Gastrocnemius medialis (tissue), 4 donors: ENCODE measurements at regions not wholly inside any gene's neighbourhood (a gene's known extent, or its start where the extent isn't known, plus 50 kb on each side); places are given as distances from the start of the nearest gene placed in this dataset.

Experiments used
- ATAC-seq, 2 donors: fragments of 150-250 bp; one replicate each; pipeline ENCODE4 v1.9.1; 2016
- DNase-seq, 2 donors: peaks; one replicate each; pipeline ENCODE4 v3.0.0-alpha.2; 2019
- H3K27ac ChIP-seq, 4 donors: fragments of 200-600 bp; sonication (generic); 1 replicate in 1 of 4; 2 replicates in 3 of 4; pipeline ENCODE4 v1.5.1; 2016 to 2018; ENCODE audit warnings: mild to moderate bottlenecking in 2 of 4, moderate library complexity in 1 of 4
- H3K27me3 ChIP-seq, 3 donors: fragments of 200-600 bp; sonication (generic) in 2 of 3; 1 replicate in 1 of 3; 2 replicates in 2 of 3; pipeline versions ENCODE4 v1.5.1 to v1.6.0; 2016 to 2019; ENCODE audit warnings: mild to moderate bottlenecking in 1 of 3, moderate library complexity in 1 of 3
- H3K36me3 ChIP-seq, 2 donors: fragments of 200-600 bp; sonication (generic) in 1 of 2; one replicate each; pipeline ENCODE4 v1.5.1; 2017 to 2018
- H3K4me1 ChIP-seq, 2 donors: fragments of 200-600 bp; sonication (generic) in 1 of 2; one replicate each; pipeline ENCODE4 v1.5.1; 2016 to 2017; ENCODE audit warnings: mild to moderate bottlenecking in 2 of 2
- H3K4me3 ChIP-seq, 4 donors: fragments of 200-600 bp; sonication (generic) in 3 of 4; 1 replicate in 1 of 4; 2 replicates in 3 of 4; pipeline ENCODE4 v1.5.1; 2016 to 2019; ENCODE audit warnings: mild to moderate bottlenecking in 2 of 4
- H3K9me3 ChIP-seq, 3 donors: fragments of 200-600 bp; sonication (generic) in 2 of 3; 1 replicate in 1 of 3; 2 replicates in 2 of 3; pipeline ENCODE4 v1.5.1; 2016 to 2019
- CTCF ChIP-seq, 5 experiments: fragments of 450-650 bp in 3 of 5; fragments of 200-600 bp in 2 of 5; sonication (generic) in 2 of 5; IDR thresholded peaks in 4 of 5; conservative IDR thresholded peaks in 1 of 5; 1 replicate in 4 of 5; 2 replicates in 1 of 5; pipeline ENCODE4 v1.5.1; 2016 to 2019; ENCODE audit warnings: antibody characterized with exemption in 5 of 5, mild to moderate bottlenecking in 3 of 5, moderate library complexity in 3 of 5
- POLR2A ChIP-seq, 2 donors: fragments of 450-650 bp; IDR thresholded peaks; one replicate each; pipeline ENCODE4 v1.6.1; 2017; ENCODE audit warnings: antibody characterized with exemption in 2 of 2, mild to moderate bottlenecking in 2 of 2, moderate library complexity in 2 of 2
- in situ Hi-C, 4 donors: fragments of 200-750 bp; cut with MboI; loops; one replicate each; pipeline versions ENCODE4 v1.15.0 to v1.8.0; 2017; ENCODE audit warnings: low sequenced_read_pairs in 4 of 4
- intact Hi-C: fragments of 100-400 bp; cut with DNase I; formaldehyde crosslinking; loops from one replicate; pipeline ENCODE4 v1.15.1; 2023; ENCODE audit warnings: low total_unique reads

DNA sequence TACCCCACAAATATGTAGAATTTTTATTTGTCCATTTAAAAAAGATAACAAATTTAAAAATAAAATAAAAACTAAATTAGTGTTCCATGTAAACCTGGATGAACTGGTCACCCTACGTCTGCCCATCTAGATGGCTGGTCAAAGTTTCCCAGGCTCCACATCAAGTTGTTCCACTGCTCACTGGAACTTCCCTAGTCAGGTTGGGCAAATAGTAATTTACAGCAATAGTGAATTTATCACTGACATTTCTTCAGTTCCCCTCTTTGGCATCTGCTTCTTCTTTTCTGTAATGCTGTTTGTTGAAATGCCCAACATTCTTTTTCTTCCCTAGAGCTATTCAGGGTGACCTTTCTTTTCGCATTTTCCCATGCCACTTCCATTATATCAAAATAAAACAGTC, 272.7 kb upstream of the BTG1 start:
- H3K4me3 ChIP-seq: no peak overlapping the region
- TF ChIP-seq CTCF (IDR thresholded peaks at IDR 0.05 in 4 of 5, conservative IDR thresholded peaks at IDR 0.05 in 1 of 5) (no peak), POLR2A (IDR thresholded peaks at IDR 0.05) (no peak)
- no peak overlapping the region for H3K27ac ChIP-seq
- intact Hi-C loops (no loop called here), in situ Hi-C loops (no loop called here)
- H3K4me1 ChIP-seq: peaks cover 0 to 12% of the 10 kb centered on the region in 2 donors
- DNase-seq: no peak
- no peaks in the 10 kb centered on the region for H3K9me3 ChIP-seq
- H3K36me3 ChIP-seq: no peaks in the 10 kb centered on the region
- H3K27me3 ChIP-seq: no peaks in the 10 kb centered on the region
- ATAC-seq: no peak

DNA sequence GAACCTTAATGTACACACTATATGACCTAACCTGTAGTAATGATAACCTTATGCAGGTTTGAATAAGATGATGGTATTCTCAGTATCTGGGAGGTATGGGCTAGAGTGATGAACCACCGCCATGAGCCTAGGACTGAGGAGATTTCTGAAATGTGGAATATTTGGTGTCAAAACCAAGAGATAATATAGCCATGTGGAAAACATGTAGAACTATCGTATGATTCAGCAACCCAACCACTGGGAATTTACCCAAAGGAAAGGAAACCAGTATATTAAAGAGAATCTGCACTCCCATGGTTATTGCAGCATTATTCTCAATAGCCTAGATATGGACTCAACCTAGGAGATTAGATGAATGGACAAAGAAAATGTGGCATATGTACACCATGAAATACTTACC, 271.7 kb upstream of the BTG1 start:
- Histone ChIP-seq H3K27ac (no peak overlapping the region), H3K4me3 (no peak overlapping the region), H3K4me1 (peaks cover 0 to 19% of the 10 kb centered on the region in 2 donors), H3K9me3 (no peaks in the 10 kb centered on the region), H3K36me3 (no peaks in the 10 kb centered on the region), H3K27me3 (no peaks in the 10 kb centered on the region)
- intact Hi-C loops (no loop called here), in situ Hi-C loops (no loop called here)
- ATAC-seq (no peak), DNase-seq (no peak)
- TF ChIP-seq POLR2A (IDR thresholded peaks at IDR 0.05) (no peak), CTCF (IDR thresholded peaks at IDR 0.05 in 4 of 5, conservative IDR thresholded peaks at IDR 0.05 in 1 of 5) (no peak)

GRCh38 chr12:92416385-92416812, 270.8 kb upstream of the BTG1 start:
- H3K27ac ChIP-seq: no peak overlapping the region
- no peak for ATAC-seq

DNA sequence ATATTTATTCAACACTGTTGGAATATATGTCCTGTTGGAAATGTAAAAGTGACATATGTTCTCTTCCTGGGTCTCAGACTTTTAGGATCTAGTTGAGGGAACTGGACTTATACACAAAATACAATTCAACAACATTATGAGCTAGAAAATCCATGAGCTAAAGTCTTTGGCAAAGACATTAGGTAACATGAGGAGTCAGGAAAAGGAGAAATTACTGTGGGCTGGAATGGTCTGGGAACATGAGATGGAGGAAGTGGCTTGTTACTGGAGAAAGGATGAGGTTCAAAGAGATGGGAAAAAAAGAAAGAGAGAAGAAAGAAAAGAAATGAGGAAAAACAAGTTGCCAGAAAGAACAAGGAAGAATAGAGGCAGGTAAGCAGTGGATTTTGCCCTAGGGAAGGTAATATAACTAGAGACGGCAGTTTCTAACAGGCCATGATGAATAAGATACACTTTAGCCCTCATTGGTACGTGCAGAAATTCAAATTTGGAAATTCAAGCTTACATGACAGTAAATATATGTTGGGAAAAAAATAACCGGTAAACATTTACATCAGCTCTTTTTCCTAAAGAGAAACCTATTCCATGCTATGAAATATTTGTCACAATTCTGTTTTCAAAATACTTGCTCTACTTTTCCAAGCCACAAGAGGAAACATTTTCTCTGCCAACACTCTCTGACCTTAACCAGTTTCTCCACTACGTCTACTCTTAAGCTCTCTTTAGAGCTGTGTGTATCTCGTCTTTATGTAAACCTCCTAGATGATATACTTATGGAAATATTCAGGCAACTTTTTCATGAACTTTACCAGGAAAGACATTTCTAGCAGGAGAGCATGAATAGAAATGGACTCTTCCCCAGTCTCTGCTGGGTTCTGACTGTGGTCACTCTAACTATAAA, 268.8 kb upstream of the BTG1 start:
- intact Hi-C loops: no loop called here
- Histone ChIP-seq H3K27me3 (no peaks in the 10 kb centered on the region), H3K27ac (peak overlapping the region in 2 of 4 donors; percentile 1 to 8), H3K4me3 (no peak overlapping the region), H3K4me1 (peaks cover 0 to 40% of the 10 kb centered on the region in 2 donors), H3K9me3 (no peaks in the 10 kb centered on the region), H3K36me3 (no peaks in the 10 kb centered on the region)
- TF ChIP-seq POLR2A (IDR thresholded peaks at IDR 0.05) (no peak), CTCF (IDR thresholded peaks at IDR 0.05 in 4 of 5, conservative IDR thresholded peaks at IDR 0.05 in 1 of 5) (no peak)
- no peak for ATAC-seq
- DNase-seq: no peak
- in situ Hi-C loops: no loop called here

More at GRCh38 chr12:92416385-92416812, 270.8 kb upstream of the BTG1 start:
- in situ Hi-C loops: no loop called here
- no peak overlapping the region for H3K4me3 ChIP-seq
- H3K4me1 ChIP-seq: peaks cover 0 to 29% of the 10 kb centered on the region in 2 donors
- no peaks in the 10 kb centered on the region for H3K9me3 ChIP-seq
- TF ChIP-seq CTCF (IDR thresholded peaks at IDR 0.05 in 4 of 5, conservative IDR thresholded peaks at IDR 0.05 in 1 of 5) (no peak), POLR2A (IDR thresholded peaks at IDR 0.05) (no peak)
- no peaks in the 10 kb centered on the region for H3K27me3 ChIP-seq
- no peak for DNase-seq
- H3K36me3 ChIP-seq: no peaks in the 10 kb centered on the region
- intact Hi-C loops: no loop called here
